Glutamatergic neuron (in vitro differentiated cells): ENCODE measurements at regions not wholly inside any gene's neighbourhood (a gene's known extent, or its start where the extent isn't known, plus 50 kb on each side); places are given as distances from the start of the nearest gene placed in this dataset.
"Not testable (repeated sequence)": the region's sequence is repeated elsewhere in the genome, so short reads cannot be mapped to it uniquely, and the experiment has no call there.

ENCODE experiments used
- DNase-seq: peaks from one replicate; pipeline ENCODE4 v3.0.0; 2022
- H3K27ac Mint-ChIP-seq: one replicate; pipeline ENCODE4 v1.8.0; 2020; ENCODE audit warnings: mild to moderate bottlenecking, mixed read lengths, inconsistent platforms; ENCODE audit not compliant: unreplicated experiment
- H3K27me3 Mint-ChIP-seq: one replicate; pipeline ENCODE4 v1.8.0; 2020; ENCODE audit warnings: mild to moderate bottlenecking, moderate library complexity, mixed read lengths, inconsistent platforms; ENCODE audit not compliant: unreplicated experiment
- H3K36me3 Mint-ChIP-seq: one replicate; pipeline ENCODE4 v1.8.0; 2020; ENCODE audit warnings: mild to moderate bottlenecking, mixed read lengths, inconsistent platforms; ENCODE audit not compliant: unreplicated experiment
- H3K4me1 Mint-ChIP-seq: one replicate; pipeline ENCODE4 v1.8.0; 2020; ENCODE audit warnings: mild to moderate bottlenecking, low read depth, mixed read lengths, inconsistent platforms; ENCODE audit not compliant: unreplicated experiment
- H3K4me3 Mint-ChIP-seq: one replicate; pipeline ENCODE4 v1.8.0; 2020; ENCODE audit warnings: mild to moderate bottlenecking, mixed read lengths, inconsistent platforms; ENCODE audit not compliant: unreplicated experiment
- H3K9me3 Mint-ChIP-seq: one replicate; pipeline ENCODE4 v1.8.0; 2020; ENCODE audit warnings: mild to moderate bottlenecking, moderate library complexity, mixed read lengths, inconsistent platforms; ENCODE audit not compliant: unreplicated experiment

GRCh38 chr13:46437808-46438404, 50.9 kb upstream of the RUBCNL start:
- H3K4me3 Mint-ChIP-seq, H3K27ac Mint-ChIP-seq, H3K27me3 Mint-ChIP-seq, H3K9me3 Mint-ChIP-seq, H3K36me3 Mint-ChIP-seq, DNase-seq, H3K4me1 Mint-ChIP-seq: not testable (repeated sequence)
